ENCODE measurements at regions not wholly inside any gene's neighbourhood (a gene's known extent, or its start where the extent isn't known, plus 50 kb on each side); places are given as distances from the start of the nearest gene placed in this dataset.
"Not testable (repeated sequence)": the region's sequence is repeated elsewhere in the genome, so short reads cannot be mapped to it uniquely, and the experiment has no call there.

DNA sequence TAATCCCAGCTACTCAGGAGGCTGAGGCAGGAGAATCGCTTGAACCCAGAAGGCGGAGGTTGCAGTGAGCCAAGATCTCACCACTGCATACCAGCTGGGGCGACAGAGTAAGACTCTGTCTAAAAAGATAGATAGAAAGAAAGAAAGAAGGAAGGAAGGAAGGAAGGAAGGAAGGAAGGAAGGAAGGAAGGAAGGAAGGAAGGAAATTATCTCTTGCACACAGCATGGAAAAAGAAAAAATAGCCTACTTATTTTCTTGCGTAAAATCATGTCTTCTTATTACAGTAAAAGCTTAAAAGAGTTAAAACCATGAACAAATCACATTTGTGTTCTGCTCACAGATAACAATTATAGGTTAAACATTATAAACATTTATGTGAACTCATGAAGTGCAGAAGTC, 205.9 kb downstream of the TMA16 start:
- not testable (repeated sequence) for TF ChIP-seq CTCF, POLR2AphosphoS5, POLR2A, EP300 (IDR thresholded peaks at IDR 0.05)

All from suprapubic skin (tissue), 4 donors.